Mucosa of descending colon (tissue), 3 donors: ENCODE measurements at regions not wholly inside any gene's neighbourhood (a gene's known extent, or its start where the extent isn't known, plus 50 kb on each side); places are given as distances from the start of the nearest gene placed in this dataset.

Experiments
- ATAC-seq: fragments of 200-7000 bp; cut with Tn5 transposase; one replicate; pipeline ENCODE4 v1.9.1; 2020; ENCODE audit warnings: mild to moderate bottlenecking, moderate library complexity
- DNase-seq, 3 donors: peaks; one replicate each; pipeline ENCODE4 v3.0.0-alpha.2; 2020
- H3K36me3 ChIP-seq: fragments of 200-600 bp; one replicate; pipeline ENCODE4 v1.8.0; 2021; ENCODE audit warnings: low read depth, mild to moderate bottlenecking
- H3K4me1 ChIP-seq: fragments of 200-600 bp; one replicate; pipeline ENCODE4 v1.8.0; 2021; ENCODE audit warnings: low read depth, mild to moderate bottlenecking
- H3K4me3 ChIP-seq: fragments of 200-600 bp; one replicate; pipeline ENCODE4 v1.8.0; 2021; ENCODE audit warnings: mild to moderate bottlenecking
- H3K9me3 ChIP-seq: fragments of 200-600 bp; one replicate; pipeline ENCODE4 v1.8.0; 2021; ENCODE audit warnings: mild to moderate bottlenecking
- intact Hi-C, 2 donors: fragments of 100-400 bp; cut with DNase I in 1 of 2; cut with micrococcal nuclease in 1 of 2; formaldehyde crosslinking; loops; one replicate each; pipeline versions ENCODE4 v1.11.0 to v1.11.1; 2022; cut with DNase I, micrococcal nuclease
- TF ChIP-seq, protein P1 (sequence below): fragments of 200-600 bp; IDR thresholded peaks from one replicate; pipeline ENCODE4 v1.8.0; 2022; ENCODE audit warnings: antibody characterized with exemption, mild to moderate bottlenecking
- donor health status: DM: no; HTN: no; CAD: no; lungs with moderate emphysema.
- donor health status: DM: no; HTN: no; CAD: no.
- donor health status: DM: no; HTN: yes; CAD: no.

DNA sequence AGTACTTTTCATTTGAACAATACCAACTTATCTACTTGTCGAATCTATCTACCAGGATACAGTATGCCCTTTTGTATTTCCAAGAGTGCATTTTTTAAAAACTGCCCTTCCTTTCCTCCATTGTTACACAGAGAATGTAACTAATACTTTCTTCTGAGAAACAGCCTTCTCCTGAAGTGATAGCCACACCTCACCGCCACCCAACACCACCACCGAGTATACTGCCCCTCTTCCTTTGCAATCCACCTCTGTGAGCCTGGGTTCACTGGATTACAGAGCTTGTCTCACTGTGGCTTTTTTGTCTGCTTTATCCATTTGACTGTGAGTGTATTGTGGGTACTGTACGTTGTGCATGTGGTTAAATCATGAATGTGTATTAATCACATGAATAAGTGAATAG, 305.4 kb downstream of the KLF12 start:
- no peaks in the 10 kb centered on the region for H3K9me3 ChIP-seq
- no peak overlapping the region for H3K4me3 ChIP-seq
- TF ChIP-seq, protein P1, sequence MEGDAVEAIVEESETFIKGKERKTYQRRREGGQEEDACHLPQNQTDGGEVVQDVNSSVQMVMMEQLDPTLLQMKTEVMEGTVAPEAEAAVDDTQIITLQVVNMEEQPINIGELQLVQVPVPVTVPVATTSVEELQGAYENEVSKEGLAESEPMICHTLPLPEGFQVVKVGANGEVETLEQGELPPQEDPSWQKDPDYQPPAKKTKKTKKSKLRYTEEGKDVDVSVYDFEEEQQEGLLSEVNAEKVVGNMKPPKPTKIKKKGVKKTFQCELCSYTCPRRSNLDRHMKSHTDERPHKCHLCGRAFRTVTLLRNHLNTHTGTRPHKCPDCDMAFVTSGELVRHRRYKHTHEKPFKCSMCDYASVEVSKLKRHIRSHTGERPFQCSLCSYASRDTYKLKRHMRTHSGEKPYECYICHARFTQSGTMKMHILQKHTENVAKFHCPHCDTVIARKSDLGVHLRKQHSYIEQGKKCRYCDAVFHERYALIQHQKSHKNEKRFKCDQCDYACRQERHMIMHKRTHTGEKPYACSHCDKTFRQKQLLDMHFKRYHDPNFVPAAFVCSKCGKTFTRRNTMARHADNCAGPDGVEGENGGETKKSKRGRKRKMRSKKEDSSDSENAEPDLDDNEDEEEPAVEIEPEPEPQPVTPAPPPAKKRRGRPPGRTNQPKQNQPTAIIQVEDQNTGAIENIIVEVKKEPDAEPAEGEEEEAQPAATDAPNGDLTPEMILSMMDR, result no peak
- DNase-seq (no peak), ATAC-seq (no peak)
- no peaks in the 10 kb centered on the region for H3K4me1 ChIP-seq
- no peaks in the 10 kb centered on the region for H3K36me3 ChIP-seq
- intact Hi-C loops, result no loop called here

- Histone ChIP-seq H3K36me3 (no peaks in the 10 kb centered on the region), H3K4me3 (no peak overlapping the region), H3K4me1 (no peaks in the 10 kb centered on the region), H3K9me3 (no peaks in the 10 kb centered on the region)
- TF ChIP-seq, protein P1, result no peak
- DNase-seq (no peak), ATAC-seq (no peak)
- intact Hi-C loops, result no loop called here
These were observed 306.8 kb downstream of the KLF12 start for GRCh38 chr13:73827434-73827833.

DNA sequence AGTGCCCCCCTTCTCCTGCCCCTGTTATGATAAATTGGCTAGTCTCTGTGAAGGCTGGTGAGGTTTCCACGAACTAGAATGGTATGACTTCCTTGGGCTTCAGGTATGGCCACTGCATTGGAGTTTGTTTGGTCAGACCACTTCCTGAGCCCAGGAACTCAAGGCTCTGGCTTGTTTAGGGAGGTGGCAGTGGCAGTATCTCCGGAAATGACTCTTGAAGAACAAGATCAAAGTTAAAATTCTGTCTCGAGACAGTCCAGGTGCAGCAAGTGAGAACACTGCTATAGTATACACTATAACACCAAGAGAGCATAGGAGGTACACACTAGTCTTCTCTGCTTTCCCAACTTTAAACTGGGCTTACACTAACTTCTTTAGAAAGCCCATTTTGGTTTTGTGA, 309.1 kb downstream of the KLF12 start:
- DNase-seq (no peak), ATAC-seq (no peak)
- Histone ChIP-seq H3K4me3 (no peak overlapping the region), H3K36me3 (no peaks in the 10 kb centered on the region), H3K4me1 (no peaks in the 10 kb centered on the region), H3K9me3 (no peaks in the 10 kb centered on the region)
- intact Hi-C loops, result no loop called here
- TF ChIP-seq, protein P1, result no peak

- intact Hi-C loops, result no loop called here
- ATAC-seq, result no peak
These were observed 311.3 kb downstream of the KLF12 start for GRCh38 chr13:73822668-73823592.

GRCh38 chr13:73820688-73821087, 313.5 kb downstream of the KLF12 start:
- ATAC-seq (no peak), DNase-seq (no peak)
- intact Hi-C loops, result no loop called here
- no peaks in the 10 kb centered on the region for H3K36me3 ChIP-seq
- H3K4me1 ChIP-seq, result no peaks in the 10 kb centered on the region
- no peaks in the 10 kb centered on the region for H3K9me3 ChIP-seq
- TF ChIP-seq, protein P1, result no peak
- H3K4me3 ChIP-seq, result no peak overlapping the region

More at GRCh38 chr13:73822668-73823592, 311.3 kb downstream of the KLF12 start:
- no peaks in the 10 kb centered on the region for H3K9me3 ChIP-seq
- no peak overlapping the region for H3K4me3 ChIP-seq
- H3K4me1 ChIP-seq, result no peaks in the 10 kb centered on the region
- TF ChIP-seq, protein P1, result no peak
- no peaks in the 10 kb centered on the region for H3K36me3 ChIP-seq
- no peak for DNase-seq
